GM06990 (cell line): ENCODE measurements at regions not wholly inside any gene's neighbourhood (a gene's known extent, or its start where the extent isn't known, plus 50 kb on each side); places are given as distances from the start of the nearest gene placed in this dataset.

Source experiments
- DNase-seq: peaks from one replicate; pipeline ENCODE4 v3.0.0-alpha.2; 2011; ENCODE audit not compliant: insufficient read length; ENCODE audit errors: extremely low read depth
- H3K27me3 ChIP-seq: replicated peaks from 2 replicates; pipeline ENCODE4 v1.6.0; 2011; ENCODE audit warnings: low read length; ENCODE audit not compliant: control insufficient read depth, insufficient read depth
- H3K36me3 ChIP-seq: 2 replicates; pipeline ENCODE4 v1.5.1; 2011; ENCODE audit warnings: low read length; ENCODE audit not compliant: control insufficient read depth, insufficient read depth
- H3K4me3 ChIP-seq: replicated peaks from 2 replicates; pipeline ENCODE4 v1.5.1; 2011; ENCODE audit warnings: low read depth, mild to moderate bottlenecking, control low read depth, low read length
- CTCF ChIP-seq: IDR thresholded peaks from 2 replicates; pipeline ENCODE4 v1.5.1; 2011; ENCODE audit warnings: low read length, control low read depth, mild to moderate bottlenecking, inconsistent platforms; ENCODE audit not compliant: insufficient read depth, poor library complexity, severe bottlenecking

GRCh38 chr9:105076729-105077128 is 148.8 kb upstream of the ABCA1 start:
- no peak for DNase-seq
- Histone ChIP-seq H3K27me3 (no peaks in the 10 kb centered on the region), H3K4me3 (no peak overlapping the region), H3K36me3 (no peaks in the 10 kb centered on the region)
- TF ChIP-seq CTCF = no peak

- Histone ChIP-seq H3K36me3 (no peaks in the 10 kb centered on the region), H3K27me3 (no peaks in the 10 kb centered on the region), H3K4me3 (no peak overlapping the region)
- TF ChIP-seq CTCF = no peak
- no peak for DNase-seq
These were observed 151.5 kb upstream of the ABCA1 start for GRCh38 chr9:105079457-105079856.

GRCh38 chr9:105082843-105083242 is 154.9 kb upstream of the ABCA1 start:
- H3K36me3 ChIP-seq = no peaks in the 10 kb centered on the region
- H3K4me3 ChIP-seq = no peak overlapping the region
- H3K27me3 ChIP-seq = no peaks in the 10 kb centered on the region
- DNase-seq = no peak
- no peak for TF ChIP-seq CTCF

- no peaks in the 10 kb centered on the region for H3K36me3 ChIP-seq
- DNase-seq = no peak
- no peak overlapping the region for H3K4me3 ChIP-seq
- no peaks in the 10 kb centered on the region for H3K27me3 ChIP-seq
- no peak for TF ChIP-seq CTCF
These were observed 155.3 kb upstream of the ABCA1 start for GRCh38 chr9:105083256-105083655.

- Histone ChIP-seq H3K4me3 (no peak overlapping the region), H3K36me3 (no peaks in the 10 kb centered on the region), H3K27me3 (no peaks in the 10 kb centered on the region)
- no peak for TF ChIP-seq CTCF
- DNase-seq = no peak
These were observed 156.2 kb upstream of the SLC44A1 start for GRCh38 chr9:105087910-105088898.

- Histone ChIP-seq H3K4me3 (no peak overlapping the region), H3K27me3 (no peaks in the 10 kb centered on the region), H3K36me3 (no peaks in the 10 kb centered on the region)
- no peak for DNase-seq
- TF ChIP-seq CTCF = no peak
These were observed 154.6 kb upstream of the SLC44A1 start for GRCh38 chr9:105089874-105090273.
